SK-N-SH treated with all-trans-retinoic acid at 6 μM for 48 hours (cell line): ENCODE measurements at regions not wholly inside any gene's neighbourhood (a gene's known extent, or its start where the extent isn't known, plus 50 kb on each side); places are given as distances from the start of the nearest gene placed in this dataset.

Experiments
- ARNTL ChIP-seq: fragments of 450-650 bp; formaldehyde crosslinking; IDR thresholded peaks from 2 replicates; pipeline ENCODE4 v1.5.0; 2020; ENCODE audit warnings: low read depth, mild to moderate bottlenecking, moderate library complexity, borderline replicate concordance
- BACH2 ChIP-seq: fragments of 250-450 bp; sonication (Bioruptor Pico); IDR thresholded peaks from 2 replicates; pipeline ENCODE4 v1.9.0; 2021; ENCODE audit warnings: mild to moderate bottlenecking, borderline replicate concordance
- CREB5 ChIP-seq: fragments of 250-450 bp; sonication (Bioruptor Pico); IDR thresholded peaks from 2 replicates; pipeline ENCODE4 v1.5.1; 2020; ENCODE audit warnings: low read depth, mild to moderate bottlenecking, moderate library complexity
- CSRNP3 ChIP-seq: fragments of 250-450 bp; sonication (Bioruptor Pico); IDR thresholded peaks from 2 replicates; pipeline ENCODE4 v1.5.1; 2021; ENCODE audit warnings: mild to moderate bottlenecking, moderate library complexity
- ESRRG ChIP-seq: fragments of 250-450 bp; sonication (Bioruptor Pico); IDR thresholded peaks from 2 replicates; pipeline ENCODE4 v1.6.1; 2021; ENCODE audit warnings: mild to moderate bottlenecking
- GLIS3 ChIP-seq: fragments of 250-450 bp; sonication (Bioruptor Pico); IDR thresholded peaks from 2 replicates; pipeline ENCODE4 v1.5.0; 2020; ENCODE audit warnings: mild to moderate bottlenecking, moderate library complexity
- PATZ1 ChIP-seq: fragments of 250-450 bp; sonication (Bioruptor Pico); IDR thresholded peaks from 2 replicates; pipeline ENCODE4 v1.8.0; 2020; ENCODE audit warnings: mild to moderate bottlenecking, moderate library complexity, borderline replicate concordance
- RARB ChIP-seq: fragments of 250-450 bp; sonication (Bioruptor Pico); IDR thresholded peaks from 2 replicates; pipeline ENCODE4 v1.8.0; 2021; ENCODE audit warnings: mild to moderate bottlenecking, moderate library complexity
- TOX ChIP-seq: fragments of 250-450 bp; sonication (Bioruptor Pico); IDR thresholded peaks from 2 replicates; pipeline ENCODE4 v1.8.0; 2021; ENCODE audit warnings: mild to moderate bottlenecking, moderate library complexity, borderline replicate concordance
- ZFP3 ChIP-seq: fragments of 250-450 bp; sonication (Bioruptor Pico); IDR thresholded peaks from 2 replicates; pipeline ENCODE4 v1.5.0; 2020; ENCODE audit warnings: mild to moderate bottlenecking, moderate library complexity
- ZNF565 ChIP-seq: fragments of 450-650 bp; formaldehyde crosslinking; conservative IDR thresholded peaks from 2 replicates; pipeline ENCODE4 v1.5.0; 2020; ENCODE audit warnings: low read depth, mild to moderate bottlenecking, moderate library complexity

- no peak for TF ChIP-seq ESRRG
- no peak for TF ChIP-seq CREB5 (CRISPR knock-in tag)
- TF ChIP-seq RARB: no peak
- TF ChIP-seq ZFP3 (CRISPR knock-in tag): no peak
- TF ChIP-seq BACH2: no peak
- no peak for TF ChIP-seq TOX (CRISPR knock-in tag)
- TF ChIP-seq CSRNP3 (CRISPR knock-in tag): no peak
- TF ChIP-seq PATZ1: no peak
- no peak for TF ChIP-seq ZNF565 (CRISPR knock-in tag)
- TF ChIP-seq ARNTL: no peak
- no peak for TF ChIP-seq GLIS3 (CRISPR knock-in tag)
Observed at GRCh38 chr2:18918280-18918679, 328.9 kb upstream of the NT5C1B start.
